ENCODE measurements at regions not wholly inside any gene's neighbourhood (a gene's known extent, or its start where the extent isn't known, plus 50 kb on each side); places are given as distances from the start of the nearest gene placed in this dataset.

GRCh38 chr10:37456456-37456855, 331.1 kb downstream of the ANKRD30A start:
- TF ChIP-seq, protein P1, sequence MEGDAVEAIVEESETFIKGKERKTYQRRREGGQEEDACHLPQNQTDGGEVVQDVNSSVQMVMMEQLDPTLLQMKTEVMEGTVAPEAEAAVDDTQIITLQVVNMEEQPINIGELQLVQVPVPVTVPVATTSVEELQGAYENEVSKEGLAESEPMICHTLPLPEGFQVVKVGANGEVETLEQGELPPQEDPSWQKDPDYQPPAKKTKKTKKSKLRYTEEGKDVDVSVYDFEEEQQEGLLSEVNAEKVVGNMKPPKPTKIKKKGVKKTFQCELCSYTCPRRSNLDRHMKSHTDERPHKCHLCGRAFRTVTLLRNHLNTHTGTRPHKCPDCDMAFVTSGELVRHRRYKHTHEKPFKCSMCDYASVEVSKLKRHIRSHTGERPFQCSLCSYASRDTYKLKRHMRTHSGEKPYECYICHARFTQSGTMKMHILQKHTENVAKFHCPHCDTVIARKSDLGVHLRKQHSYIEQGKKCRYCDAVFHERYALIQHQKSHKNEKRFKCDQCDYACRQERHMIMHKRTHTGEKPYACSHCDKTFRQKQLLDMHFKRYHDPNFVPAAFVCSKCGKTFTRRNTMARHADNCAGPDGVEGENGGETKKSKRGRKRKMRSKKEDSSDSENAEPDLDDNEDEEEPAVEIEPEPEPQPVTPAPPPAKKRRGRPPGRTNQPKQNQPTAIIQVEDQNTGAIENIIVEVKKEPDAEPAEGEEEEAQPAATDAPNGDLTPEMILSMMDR (IDR thresholded peaks at IDR 0.05), result no peak
- TF ChIP-seq POLR2AphosphoS5 (IDR thresholded peaks at IDR 0.05), result no peak
- no peak for TF ChIP-seq POLR2A (IDR thresholded peaks at IDR 0.05)
